GM21576 (cell line): ENCODE measurements at regions not wholly inside any gene's neighbourhood (a gene's known extent, or its start where the extent isn't known, plus 50 kb on each side); places are given as distances from the start of the nearest gene placed in this dataset.
"Not testable (repeated sequence)": the region's sequence is repeated elsewhere in the genome, so short reads cannot be mapped to it uniquely, and the experiment has no call there.

Source experiments
- ATAC-seq: cut with Tn5 transposase; IDR thresholded peaks from one replicate; pipeline ENCODE4 v1.9.1; 2021; ENCODE audit warnings: mild to moderate bottlenecking, moderate library complexity; ENCODE audit not compliant: unreplicated experiment

DNA sequence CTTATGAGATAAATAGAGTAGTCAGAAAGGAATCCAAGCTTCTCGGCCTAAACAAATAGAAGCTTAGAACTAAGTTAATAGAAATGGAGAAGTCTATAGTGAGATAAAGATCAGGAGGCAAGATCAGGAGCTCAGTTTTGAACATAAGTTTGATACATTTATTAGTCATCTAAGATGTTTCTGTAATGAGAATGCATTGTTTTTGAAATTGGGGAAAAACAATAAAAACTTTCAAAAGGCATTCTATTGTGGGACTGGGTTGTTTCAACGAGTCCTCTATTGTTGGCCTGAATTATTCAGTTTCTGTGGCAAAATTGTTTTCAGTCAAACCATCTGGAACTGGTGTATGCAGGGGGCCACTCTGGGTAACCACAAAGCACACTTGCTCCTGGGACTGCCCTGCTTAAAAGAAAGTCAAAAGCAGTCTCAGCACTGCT lies 181.0 kb upstream of the CLINT1 start:
- peak; percentile 53 for ATAC-seq

- peak; percentile 19 for ATAC-seq
These were observed 180.5 kb upstream of the CLINT1 start for GRCh38 chr5:158039441-158039840.

DNA sequence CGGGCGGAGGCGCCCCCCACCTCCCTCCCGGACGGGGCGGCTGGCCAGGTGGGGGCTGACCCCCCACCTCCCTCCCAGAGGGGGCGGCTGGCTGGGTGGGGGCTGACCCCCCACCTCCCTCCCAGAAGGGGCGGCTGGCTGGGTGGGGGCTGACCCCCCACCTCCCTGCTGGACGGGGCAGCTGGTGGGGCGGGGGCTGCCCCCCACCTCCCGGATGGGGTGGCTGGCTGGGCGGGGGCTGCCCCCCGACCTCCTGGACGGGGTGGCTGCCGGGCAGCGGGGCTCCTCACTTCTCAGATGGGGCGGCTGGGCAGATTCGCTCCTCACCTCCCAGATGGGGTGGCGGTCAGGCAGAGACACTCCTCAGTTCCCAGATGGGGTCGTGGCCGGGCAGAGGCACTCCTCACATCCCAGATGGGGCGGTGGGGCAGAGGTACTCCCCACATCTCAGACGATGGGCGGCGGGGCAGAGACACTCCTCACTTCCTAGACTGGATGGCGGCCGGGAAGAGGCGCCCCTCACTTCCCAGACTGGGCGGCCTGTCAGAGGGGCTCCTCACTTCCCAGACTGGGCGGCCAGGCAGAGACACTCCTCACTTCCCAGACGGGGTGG lies 178.1 kb upstream of the CLINT1 start:
- not testable (repeated sequence) for ATAC-seq

GRCh38 chr5:158034586-158034985 lies 175.6 kb upstream of the CLINT1 start:
- ATAC-seq, result not testable (repeated sequence)

GRCh38 chr5:158033724-158034123 lies 174.8 kb upstream of the CLINT1 start:
- ATAC-seq, result no peak

DNA sequence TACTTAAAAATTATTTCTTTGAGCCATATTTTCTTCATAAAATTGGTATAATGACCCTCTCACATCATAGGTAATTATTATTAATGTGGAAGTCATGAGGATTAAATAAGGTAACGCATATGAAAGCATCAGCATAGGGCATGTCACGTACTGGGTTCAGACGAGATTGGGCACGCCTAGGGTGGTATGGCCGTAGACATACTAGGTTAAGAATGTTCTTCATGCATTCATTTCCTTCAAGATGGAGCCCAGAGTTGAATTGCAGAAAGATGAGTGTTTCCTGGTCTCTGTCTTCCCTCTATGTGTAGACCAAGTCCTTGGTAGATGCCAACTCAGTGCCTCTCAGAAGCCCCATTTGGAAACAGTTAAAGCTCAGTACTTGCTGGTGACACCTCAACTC lies 174.1 kb upstream of the CLINT1 start:
- no peak for ATAC-seq

DNA sequence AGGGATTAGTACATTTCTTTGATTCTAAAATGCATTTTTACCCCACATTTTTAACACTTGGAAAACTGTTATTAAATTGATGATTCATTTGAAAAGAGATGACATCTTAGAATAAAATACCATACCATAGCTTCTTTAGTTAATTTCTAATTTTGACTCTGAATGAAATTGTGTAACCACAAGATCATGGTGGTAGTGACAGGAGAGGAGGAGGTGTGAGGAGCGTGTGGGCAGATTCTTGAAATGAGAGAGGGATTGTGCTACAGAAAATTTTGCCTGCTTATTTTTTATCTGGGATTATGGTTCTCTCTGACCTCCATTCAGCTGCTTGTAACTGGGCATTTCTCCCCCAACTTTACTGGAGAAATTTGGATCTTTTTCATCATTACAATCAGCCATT lies 173.3 kb upstream of the CLINT1 start:
- no peak for ATAC-seq

- no peak for ATAC-seq
These were observed 169.1 kb upstream of the CLINT1 start for GRCh38 chr5:158027806-158028775.

GRCh38 chr5:158026304-158027031 lies 167.5 kb upstream of the CLINT1 start:
- ATAC-seq, result no peak

DNA sequence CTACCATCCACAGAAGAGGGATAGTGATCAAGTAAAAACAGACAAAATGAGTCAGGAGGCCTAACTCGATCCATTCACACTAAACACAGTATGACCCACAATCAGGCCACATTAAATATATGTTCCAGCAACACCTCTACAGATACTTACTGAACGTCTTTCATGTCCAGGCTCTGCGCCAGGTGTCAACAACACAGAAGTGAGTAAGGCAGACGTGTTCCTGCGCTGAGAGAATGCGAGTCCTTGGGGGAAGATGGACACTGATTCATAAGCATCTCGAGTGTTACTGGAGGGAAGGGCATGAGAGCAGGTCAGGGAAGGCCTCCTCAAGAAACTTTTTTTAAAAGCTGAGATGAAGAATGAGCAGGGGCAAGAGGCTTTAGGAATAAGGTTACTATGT lies 164.3 kb upstream of the CLINT1 start:
- ATAC-seq, result no peak

- no peak for ATAC-seq
These were observed 163.9 kb upstream of the CLINT1 start for GRCh38 chr5:158022837-158023236.

- ATAC-seq, result no peak
These were observed 163.4 kb upstream of the CLINT1 start for GRCh38 chr5:158022393-158022792.

- ATAC-seq, result no peak
These were observed 161.8 kb upstream of the CLINT1 start for GRCh38 chr5:158020555-158021418.

DNA sequence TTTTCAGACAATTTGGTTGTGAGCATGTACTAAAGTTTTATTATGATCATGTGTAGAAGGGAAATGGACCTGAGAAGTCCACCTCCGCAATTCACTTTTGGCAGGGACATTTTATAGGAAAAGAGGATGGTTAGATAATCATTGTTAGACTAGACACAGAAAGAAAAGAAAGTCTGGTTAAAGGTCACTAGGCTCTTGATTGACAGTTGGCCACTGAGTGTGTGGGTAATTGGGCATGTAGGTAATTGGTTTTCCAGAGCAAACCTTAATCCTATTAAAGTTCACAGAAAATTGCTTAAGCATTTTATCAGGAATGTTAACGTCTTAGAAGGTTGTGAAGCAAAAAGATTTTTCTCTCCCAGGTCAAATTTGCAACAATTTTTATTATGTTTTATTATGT lies 158.5 kb upstream of the CLINT1 start:
- ATAC-seq, result no peak

- no peak for ATAC-seq
These were observed 155.4 kb upstream of the CLINT1 start for GRCh38 chr5:158014372-158014771.

- ATAC-seq, result no peak
These were observed 155.0 kb upstream of the CLINT1 start for GRCh38 chr5:158013939-158014338.

DNA sequence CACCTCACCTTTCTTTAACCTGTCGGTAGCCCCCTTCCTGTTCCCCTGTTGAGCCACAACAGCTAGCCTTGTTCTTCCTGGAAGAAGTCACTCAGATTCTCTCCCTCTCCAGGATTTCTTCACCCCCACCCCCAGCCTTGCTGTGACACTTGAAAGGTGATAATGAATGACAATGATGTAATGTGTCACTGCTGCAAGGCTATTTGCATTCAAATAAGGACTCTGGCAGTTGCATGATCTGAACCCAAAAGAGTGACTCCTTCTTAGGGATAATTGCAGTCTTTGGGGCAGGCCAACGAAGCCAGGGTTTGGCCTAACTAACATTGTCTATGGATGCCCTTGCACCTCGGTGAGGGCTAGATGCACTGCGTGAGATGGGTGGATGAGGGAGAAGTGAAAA lies 154.4 kb upstream of the CLINT1 start:
- ATAC-seq, result no peak

DNA sequence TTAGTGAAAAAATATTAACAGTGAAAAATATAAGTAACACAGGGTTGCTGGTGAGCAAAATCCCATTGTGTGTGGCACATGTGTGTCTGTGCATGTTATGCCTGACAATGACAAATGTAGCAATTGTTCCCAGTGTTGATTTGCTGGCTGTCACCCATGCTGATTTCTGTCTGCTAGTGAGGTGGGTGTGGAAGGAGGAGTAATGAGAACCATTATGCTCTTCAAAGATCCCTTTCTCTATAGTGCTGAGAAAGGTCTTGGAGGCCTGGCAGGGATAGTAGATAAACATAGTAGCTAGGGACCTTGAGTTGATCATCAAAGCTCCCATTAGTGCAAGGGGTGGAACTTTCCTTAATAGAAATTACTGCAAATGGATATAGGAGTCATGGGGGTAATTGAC lies 152.5 kb upstream of the CLINT1 start:
- ATAC-seq, result no peak

GRCh38 chr5:158010831-158011230 lies 151.9 kb upstream of the CLINT1 start:
- no peak for ATAC-seq

GRCh38 chr5:158007336-158007735 lies 148.4 kb upstream of the CLINT1 start:
- ATAC-seq, result no peak

DNA sequence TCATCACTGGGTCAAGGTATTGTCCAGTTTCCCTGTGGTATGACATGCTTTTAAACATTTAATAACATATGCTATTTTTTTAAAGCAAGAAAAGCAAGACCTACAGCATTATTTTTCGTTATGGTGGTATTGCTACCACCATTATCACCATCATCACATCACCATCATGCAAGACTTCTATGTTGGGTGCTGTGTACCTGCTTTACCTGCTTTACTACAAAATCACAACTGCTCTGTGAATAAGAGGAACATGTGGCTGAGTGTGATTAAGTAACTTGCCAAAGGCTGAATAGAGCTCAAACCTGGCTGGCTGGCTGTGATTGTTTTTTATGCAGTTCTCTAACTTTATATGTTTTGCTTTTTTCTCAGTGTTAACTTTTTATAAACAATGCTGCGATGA lies 140.8 kb upstream of the CLINT1 start:
- no peak for ATAC-seq
